GM10248 (cell line): ENCODE measurements at regions not wholly inside any gene's neighbourhood (a gene's known extent, or its start where the extent isn't known, plus 50 kb on each side); places are given as distances from the start of the nearest gene placed in this dataset.

Experiments used
- CTCF ChIA-PET: fragments of 300-600 bp; sonication (Branson Sonifier 250); formaldehyde crosslinking; extraction: SDS; loops from one replicate; lab custom pipeline; 2021; ENCODE audit warnings: antibody characterized with exemption; lab: Yijun Ruan, JAX
- POLR2A ChIA-PET: fragments of 350-650 bp; sonication (Branson Sonifier 250); formaldehyde crosslinking; extraction: SDS; loops from one replicate; lab custom pipeline; 2020; ENCODE audit warnings: antibody characterized with exemption; lab: Yijun Ruan, JAX
- DNase-seq: peaks from one replicate; pipeline ENCODE4 v3.0.0; 2012; ENCODE audit errors: extremely low spot score
- CTCF ChIP-seq: IDR thresholded peaks from 2 replicates; pipeline ENCODE4 v1.5.1; 2012; ENCODE audit warnings: mild to moderate bottlenecking, low read depth; ENCODE audit errors: extremely low read depth, missing control alignments, control extremely low read depth

GRCh38 chr12:92571844-92572543 lies 130.8 kb upstream of the PLEKHG7 start:
- ChIA-PET CTCF (interaction anchor here (0.8 to 6.5 kb wide), 12 partner anchors 9 to 1190 kb away, joined by 3 to 50 read pairs (median 8); no protein-coding TSS in a partner anchor), POLR2A (interaction anchor here (4.1 kb wide), 1 partner anchor 426 kb away, joined by 23 read pairs; the partner anchor contains the start of gene BTG1)
- DNase-seq, result no peak
- TF ChIP-seq CTCF, result no peak

GRCh38 chr12:92571169-92571568 lies 131.6 kb upstream of the PLEKHG7 start:
- TF ChIP-seq CTCF, result no peak
- POLR2A ChIA-PET, result interaction anchor here (4.1 kb wide), 1 partner anchor 425 kb away, joined by 23 read pairs; the partner anchor contains the start of gene BTG1
- CTCF ChIA-PET, result interaction anchor here (0.9 to 6.5 kb wide), 18 partner anchors 8 to 1189 kb away, joined by 3 to 50 read pairs (median 5); partner anchors contain the start of gene BTG1
- no peak for DNase-seq

- POLR2A ChIA-PET, result interaction anchor here (4.1 kb wide), 1 partner anchor 424 kb away, joined by 23 read pairs; the partner anchor contains the start of gene BTG1
- CTCF ChIA-PET, result interaction anchor here (0.6 to 6.5 kb wide), 35 partner anchors 10 to 1188 kb away, joined by 3 to 50 read pairs (median 4); partner anchors contain the start of gene BTG1
- TF ChIP-seq CTCF, result peak; percentile 73
- peak; percentile 47 for DNase-seq
These were observed 132.6 kb upstream of the PLEKHG7 start for GRCh38 chr12:92570056-92570753.

- ChIA-PET CTCF (interaction anchor here (1.1 to 6.5 kb wide), 13 partner anchors 10 to 1187 kb away, joined by 3 to 50 read pairs (median 6); partner anchors contain the start of gene BTG1), POLR2A (interaction anchor here (4.1 kb wide), 1 partner anchor 423 kb away, joined by 23 read pairs; the partner anchor contains the start of gene BTG1)
- no peak for TF ChIP-seq CTCF
- no peak for DNase-seq
These were observed 134.1 kb upstream of the PLEKHG7 start for GRCh38 chr12:92568691-92569090.

- TF ChIP-seq CTCF, result no peak
- ChIA-PET POLR2A (no interaction called here), CTCF (interaction anchor here (0.7 to 6.5 kb wide), 5 partner anchors 8 to 1184 kb away, joined by 3 to 50 read pairs (median 5); no protein-coding TSS in a partner anchor)
- DNase-seq, result no peak
These were observed 136.3 kb upstream of the PLEKHG7 start for GRCh38 chr12:92566448-92567019.
